SK-N-SH treated with all-trans-retinoic acid at 6 μM for 48 hours (cell line): ENCODE measurements at regions not wholly inside any gene's neighbourhood (a gene's known extent, or its start where the extent isn't known, plus 50 kb on each side); places are given as distances from the start of the nearest gene placed in this dataset.

ENCODE experiments used
- ATAC-seq: fragments of 200-7000 bp; cut with Tn5 transposase; 3 replicates; pipeline ENCODE4 v1.9.1; 2020; ENCODE audit warnings: mild to moderate bottlenecking, moderate library complexity
- ARNTL ChIP-seq: fragments of 450-650 bp; formaldehyde crosslinking; IDR thresholded peaks from 2 replicates; pipeline ENCODE4 v1.5.0; 2020; ENCODE audit warnings: low read depth, mild to moderate bottlenecking, moderate library complexity, borderline replicate concordance
- BACH2 ChIP-seq: fragments of 250-450 bp; sonication (Bioruptor Pico); IDR thresholded peaks from 2 replicates; pipeline ENCODE4 v1.9.0; 2021; ENCODE audit warnings: mild to moderate bottlenecking, borderline replicate concordance
- CSDC2 ChIP-seq: fragments of 250-450 bp; sonication (Bioruptor Pico); IDR thresholded peaks from 2 replicates; pipeline ENCODE4 v1.5.0; 2020; ENCODE audit warnings: mild to moderate bottlenecking, moderate library complexity
- CSRNP3 ChIP-seq: fragments of 250-450 bp; sonication (Bioruptor Pico); IDR thresholded peaks from 2 replicates; pipeline ENCODE4 v1.5.1; 2021; ENCODE audit warnings: mild to moderate bottlenecking, moderate library complexity
- ESRRG ChIP-seq: fragments of 250-450 bp; sonication (Bioruptor Pico); IDR thresholded peaks from 2 replicates; pipeline ENCODE4 v1.6.1; 2021; ENCODE audit warnings: mild to moderate bottlenecking
- GLIS3 ChIP-seq: fragments of 250-450 bp; sonication (Bioruptor Pico); IDR thresholded peaks from 2 replicates; pipeline ENCODE4 v1.5.0; 2020; ENCODE audit warnings: mild to moderate bottlenecking, moderate library complexity
- ISL1 ChIP-seq: fragments of 250-450 bp; sonication (Bioruptor Pico); IDR thresholded peaks from 2 replicates; pipeline ENCODE4 v2.1.2; 2022; ENCODE audit warnings: mild to moderate bottlenecking, moderate library complexity
- OSR1 ChIP-seq: fragments of 250-450 bp; sonication (Bioruptor Pico); IDR thresholded peaks from 2 replicates; pipeline ENCODE4 v1.8.0; 2022; ENCODE audit warnings: moderate library complexity, mild to moderate bottlenecking, inconsistent platforms
- PATZ1 ChIP-seq: fragments of 250-450 bp; sonication (Bioruptor Pico); IDR thresholded peaks from 2 replicates; pipeline ENCODE4 v1.8.0; 2020; ENCODE audit warnings: mild to moderate bottlenecking, moderate library complexity, borderline replicate concordance
- PPARA ChIP-seq: fragments of 250-450 bp; sonication (Bioruptor Pico); IDR thresholded peaks from 2 replicates; pipeline ENCODE4 v1.5.0; 2020; ENCODE audit warnings: mild to moderate bottlenecking, borderline replicate concordance
- RARB ChIP-seq: fragments of 250-450 bp; sonication (Bioruptor Pico); IDR thresholded peaks from 2 replicates; pipeline ENCODE4 v1.8.0; 2021; ENCODE audit warnings: mild to moderate bottlenecking, moderate library complexity
- SNAI2 ChIP-seq: fragments of 250-450 bp; sonication (Bioruptor Pico); IDR thresholded peaks from 2 replicates; pipeline ENCODE4 v1.5.0; 2020; ENCODE audit warnings: mild to moderate bottlenecking, moderate library complexity
- TCF4 ChIP-seq: fragments of 250-450 bp; sonication (Bioruptor Pico); IDR thresholded peaks from 2 replicates; pipeline ENCODE4 v1.8.0; 2021; ENCODE audit warnings: mild to moderate bottlenecking, moderate library complexity, borderline replicate concordance
- TOX ChIP-seq: fragments of 250-450 bp; sonication (Bioruptor Pico); IDR thresholded peaks from 2 replicates; pipeline ENCODE4 v1.8.0; 2021; ENCODE audit warnings: mild to moderate bottlenecking, moderate library complexity, borderline replicate concordance
- TSHZ2 ChIP-seq: fragments of 250-450 bp; sonication (Bioruptor Pico); IDR thresholded peaks from 2 replicates; pipeline ENCODE4 v1.5.0; 2020; ENCODE audit warnings: mild to moderate bottlenecking, moderate library complexity
- ZC3H10 ChIP-seq: fragments of 250-450 bp; sonication (Bioruptor Pico); IDR thresholded peaks from 2 replicates; pipeline ENCODE4 v1.5.1; 2021; ENCODE audit warnings: mild to moderate bottlenecking, moderate library complexity
- ZFP3 ChIP-seq: fragments of 250-450 bp; sonication (Bioruptor Pico); IDR thresholded peaks from 2 replicates; pipeline ENCODE4 v1.5.0; 2020; ENCODE audit warnings: mild to moderate bottlenecking, moderate library complexity
- ZFP30 ChIP-seq: fragments of 450-650 bp; formaldehyde crosslinking; IDR thresholded peaks from 2 replicates; pipeline ENCODE4 v1.5.0; 2022; ENCODE audit warnings: mild to moderate bottlenecking, moderate library complexity
- ZNF565 ChIP-seq: fragments of 450-650 bp; formaldehyde crosslinking; conservative IDR thresholded peaks from 2 replicates; pipeline ENCODE4 v1.5.0; 2020; ENCODE audit warnings: low read depth, mild to moderate bottlenecking, moderate library complexity
- ZNF8 ChIP-seq: fragments of 450-650 bp; formaldehyde crosslinking; IDR thresholded peaks from 2 replicates; pipeline ENCODE4 v1.5.0; 2020; ENCODE audit warnings: mild to moderate bottlenecking, moderate library complexity
- TF ChIP-seq, protein P1 (sequence below): fragments of 250-450 bp; sonication (Bioruptor Pico); IDR thresholded peaks from 2 replicates; pipeline ENCODE4 v1.5.1; 2020; ENCODE audit warnings: low read depth, mild to moderate bottlenecking, moderate library complexity

GRCh38 chr2:234438305-234438977, 58.4 kb downstream of the ARL4C start:
- ATAC-seq, result no peak
- TF ChIP-seq, protein P1, sequence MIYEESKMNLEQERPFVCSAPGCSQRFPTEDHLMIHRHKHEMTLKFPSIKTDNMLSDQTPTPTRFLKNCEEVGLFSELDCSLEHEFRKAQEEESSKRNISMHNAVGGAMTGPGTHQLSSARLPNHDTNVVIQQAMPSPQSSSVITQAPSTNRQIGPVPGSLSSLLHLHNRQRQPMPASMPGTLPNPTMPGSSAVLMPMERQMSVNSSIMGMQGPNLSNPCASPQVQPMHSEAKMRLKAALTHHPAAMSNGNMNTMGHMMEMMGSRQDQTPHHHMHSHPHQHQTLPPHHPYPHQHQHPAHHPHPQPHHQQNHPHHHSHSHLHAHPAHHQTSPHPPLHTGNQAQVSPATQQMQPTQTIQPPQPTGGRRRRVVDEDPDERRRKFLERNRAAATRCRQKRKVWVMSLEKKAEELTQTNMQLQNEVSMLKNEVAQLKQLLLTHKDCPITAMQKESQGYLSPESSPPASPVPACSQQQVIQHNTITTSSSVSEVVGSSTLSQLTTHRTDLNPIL, result no peak
- no peak for TF ChIP-seq PATZ1 (CRISPR knock-in tag)
- no peak for TF ChIP-seq CSDC2
- TF ChIP-seq ZC3H10 (CRISPR knock-in tag), result no peak
- TF ChIP-seq BACH2, result no peak
- TF ChIP-seq SNAI2 (CRISPR knock-in tag), result no peak

DNA sequence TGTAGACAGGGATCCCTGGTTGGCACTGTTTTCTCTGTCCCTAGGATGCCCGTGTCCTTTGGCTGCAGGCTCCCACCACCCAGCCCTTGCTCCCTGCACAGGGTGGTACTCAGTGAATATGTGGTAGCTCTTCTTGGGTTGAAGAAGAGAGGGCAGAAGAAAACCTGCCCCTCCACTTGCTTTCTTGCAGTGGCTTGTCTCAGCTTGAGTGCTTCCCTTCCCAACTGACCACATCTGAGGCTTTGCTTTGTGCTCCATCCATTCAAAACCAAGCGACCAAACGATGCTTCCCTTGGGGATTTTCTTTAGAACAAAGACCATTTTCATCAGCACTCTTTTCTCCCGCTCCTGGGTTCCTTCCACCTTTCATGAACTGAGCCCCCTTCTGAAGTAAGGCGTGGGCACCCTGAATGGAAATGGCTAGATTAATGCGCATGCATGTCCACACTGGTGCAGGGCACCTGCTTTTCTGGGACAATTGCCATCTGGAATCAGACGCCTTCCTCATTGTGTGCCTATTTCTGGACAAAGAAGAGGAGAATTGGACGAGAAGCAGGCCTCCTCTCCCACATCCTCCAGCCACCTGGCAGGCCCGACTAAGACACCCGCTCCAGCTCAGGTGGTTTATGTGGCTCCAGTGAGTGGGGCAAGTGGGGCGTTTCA, 59.1 kb downstream of the ARL4C start:
- no peak for TF ChIP-seq BACH2
- no peak for TF ChIP-seq ZFP30 (CRISPR knock-in tag)
- TF ChIP-seq TCF4 (CRISPR knock-in tag), result no peak
- TF ChIP-seq, all 23 proteins: peak for 0
- no peak for ATAC-seq

- no peak for TF ChIP-seq ZFP3
- TF ChIP-seq TOX (CRISPR knock-in tag), result no peak
- TF ChIP-seq TSHZ2 (CRISPR knock-in tag), result no peak
- TF ChIP-seq ZNF8 (CRISPR knock-in tag), result no peak
- no peak for TF ChIP-seq SNAI2 (CRISPR knock-in tag)
- TF ChIP-seq PPARA (CRISPR knock-in tag), result no peak
- TF ChIP-seq OSR1, result no peak
- TF ChIP-seq ISL1 (CRISPR knock-in tag), result no peak
- TF ChIP-seq ZNF565 (CRISPR knock-in tag), result no peak
- no peak for TF ChIP-seq BACH2
- no peak for ATAC-seq
Measured at GRCh38 chr2:234436482-234436837, 60.4 kb downstream of the ARL4C start.

DNA sequence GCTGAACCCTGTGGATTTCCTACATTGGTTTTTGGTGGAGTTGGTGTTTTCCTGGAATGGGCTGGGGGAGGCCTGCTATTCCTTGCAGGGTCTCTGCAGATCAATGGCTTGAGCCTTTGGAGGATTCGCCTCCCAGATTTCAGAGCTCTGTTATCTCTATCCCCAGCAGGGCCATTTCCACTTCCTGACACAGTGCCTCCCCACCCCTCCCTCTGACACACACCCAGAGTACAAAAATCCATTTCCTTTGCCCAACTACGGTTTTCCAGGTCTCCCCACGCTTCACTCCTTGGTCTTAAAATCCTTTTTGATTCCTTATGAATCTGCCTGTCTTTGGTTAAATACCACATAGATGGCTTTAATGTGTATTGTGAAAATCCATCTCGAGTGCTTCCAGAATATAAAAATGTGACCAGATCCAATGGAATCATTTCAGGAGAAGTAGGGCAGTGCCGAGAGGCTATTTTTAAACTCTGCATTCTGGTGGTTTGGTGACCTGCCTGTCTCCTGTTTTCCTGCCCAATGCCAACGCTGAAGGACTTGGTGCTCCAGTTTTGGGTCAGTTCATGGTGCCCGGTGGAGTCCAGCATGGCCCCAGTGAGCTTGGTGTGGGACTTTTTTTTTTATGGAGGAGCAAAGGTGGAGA, 60.9 kb downstream of the ARL4C start:
- TF ChIP-seq BACH2 (no peak), GLIS3 (CRISPR knock-in tag) (no peak), ZFP30 (CRISPR knock-in tag) (no peak), TSHZ2 (CRISPR knock-in tag) (no peak), TOX (CRISPR knock-in tag) (no peak), ZNF8 (CRISPR knock-in tag) (no peak), ISL1 (CRISPR knock-in tag) (no peak), ESRRG (CRISPR knock-in tag) (no peak), CSRNP3 (CRISPR knock-in tag) (no peak), ARNTL (no peak), ZNF565 (CRISPR knock-in tag) (no peak), ZFP3 (no peak), RARB (no peak)
- TF ChIP-seq, protein P1, result no peak
- no peak for ATAC-seq
